ENCODE measurements at regions not wholly inside any gene's neighbourhood (a gene's known extent, or its start where the extent isn't known, plus 50 kb on each side); places are given as distances from the start of the nearest gene placed in this dataset.

- Histone ChIP-seq H3K9me2 (no peaks in the 10 kb centered on the region), H2AFZ (ENCODE audit: low read depth) (no peak overlapping the region), H3K4me2 (no peak overlapping the region), H3K79me2 (ENCODE audit: insufficient read depth) (no peaks in the 10 kb centered on the region), H3K9ac (no peak overlapping the region), H3K36me3 (replicated peaks in 1 of 2; ENCODE audit: control insufficient read depth in 1 of 2, insufficient read depth in 2 of 2, low read length in 1 of 2) (no peaks in the 10 kb centered on the region), H3K4me1 (ENCODE audit: control insufficient read depth in 1 of 2, insufficient read depth in 2 of 2, low read depth in 1 of 2, low read length in 1 of 2) (peaks cover 0 to 14% of the 10 kb centered on the region in 2 experiments; a peak in 2 of 4 replicates), H4K20me1 (ENCODE audit: insufficient read depth) (no peaks in the 10 kb centered on the region), H3K9me3 (no peaks in the 10 kb centered on the region), H3K27ac (ENCODE audit: low read depth in 2 of 2, low read length in 1 of 2) (no peak overlapping the region), H3K27me3 (ENCODE audit: insufficient read depth) (no peaks in the 10 kb centered on the region), H3K4me3 (ENCODE audit: low read depth in 2 of 2, low read length in 1 of 2) (no peak overlapping the region), H3F3A (replicated peaks; ENCODE audit: insufficient read depth) (no peaks in the 10 kb centered on the region)
- CTCF ChIA-PET = interaction anchor here (1.7 kb wide), 1 partner anchor 21 kb away, joined by 4 read pairs; no protein-coding TSS in a partner anchor
- 77% methylated on average over 1 of the region's 1 CpG for WGBS (ENCODE audit: low lambda C conversion rate)
- TF ChIP-seq POLR2AphosphoS5 (IDR thresholded peaks at IDR 0.05; ENCODE audit: low read depth, low read length) (no peak), FOSL2 (IDR thresholded peaks at IDR 0.05; ENCODE audit: borderline replicate concordance, low read depth) (no peak), GABPA (IDR thresholded peaks at IDR 0.05; ENCODE audit: low read depth) (no peak), CTCF (IDR thresholded peaks at IDR 0.05) (no peak), EZH2phosphoT487 (IDR thresholded peaks at IDR 0.05; ENCODE audit: borderline replicate concordance, low read depth) (no peak), GATA2 (CRISPR knock-in tag; IDR thresholded peaks at IDR 0.05) (no peak), ELF1 (IDR thresholded peaks at IDR 0.05) (no peak), USF1 (IDR thresholded peaks at IDR 0.05; ENCODE audit: borderline replicate concordance, low read depth) (no peak), MXI1 (IDR thresholded peaks at IDR 0.05; ENCODE audit: low read depth, low read length) (no peak)
- no peak for DNase-seq
- POLR2A ChIA-PET = no interaction called here
Observed at GRCh38 chr3:162738784-162739183, 1242.2 kb downstream of the OTOL1 start.

GRCh38 chr3:162740941-162741596 is 1244.5 kb downstream of the OTOL1 start:
- Histone ChIP-seq H3K9ac (no peak overlapping the region), H3K4me1 (ENCODE audit: control insufficient read depth in 1 of 2, insufficient read depth in 2 of 2, low read depth in 1 of 2, low read length in 1 of 2) (peaks cover 0 to 14% of the 10 kb centered on the region in 2 experiments; a peak in 2 of 4 replicates), H3K27me3 (ENCODE audit: insufficient read depth) (no peaks in the 10 kb centered on the region), H3K4me2 (no peak overlapping the region), H4K20me1 (ENCODE audit: insufficient read depth) (no peaks in the 10 kb centered on the region), H3K9me2 (no peaks in the 10 kb centered on the region), H3K36me3 (replicated peaks in 1 of 2; ENCODE audit: control insufficient read depth in 1 of 2, insufficient read depth in 2 of 2, low read length in 1 of 2) (no peaks in the 10 kb centered on the region), H3K9me3 (no peaks in the 10 kb centered on the region), H2AFZ (ENCODE audit: low read depth) (no peak overlapping the region), H3F3A (replicated peaks; ENCODE audit: insufficient read depth) (no peaks in the 10 kb centered on the region), H3K4me3 (ENCODE audit: low read depth in 2 of 2, low read length in 1 of 2) (no peak overlapping the region), H3K27ac (ENCODE audit: low read depth in 2 of 2, low read length in 1 of 2) (peak overlapping the region in 1 of 2 experiments; percentile 67; a peak in 1 of 4 replicates), H3K79me2 (ENCODE audit: insufficient read depth) (no peaks in the 10 kb centered on the region)
- WGBS (ENCODE audit: low lambda C conversion rate) = 70% methylated on average over 6 of the region's 6 CpGs
- no peak for TF ChIP-seq MEF2A (IDR thresholded peaks at IDR 0.05; ENCODE audit: borderline replicate concordance, low read depth)
- TF ChIP-seq EP300 (IDR thresholded peaks at IDR 0.05; ENCODE audit: borderline replicate concordance in 1 of 2, low read depth in 1 of 2, low read length in 1 of 2) = no peak
- TF ChIP-seq NFIC (IDR thresholded peaks at IDR 0.05; ENCODE audit: borderline replicate concordance) = no peak
- TF ChIP-seq PBX3 (IDR thresholded peaks at IDR 0.05) = no peak
- DNase-seq = no peak
- ChIA-PET POLR2A (no interaction called here), CTCF (no interaction called here)
